GM18508 (cell line): ENCODE measurements at regions not wholly inside any gene's neighbourhood (a gene's known extent, or its start where the extent isn't known, plus 50 kb on each side); places are given as distances from the start of the nearest gene placed in this dataset.
A peak's percentile ranks its signal among the peaks of the same experiment; 100 is the strongest.

Experiments used
- ATAC-seq: cut with Tn5 transposase; IDR thresholded peaks from one replicate; pipeline ENCODE4 v1.9.1; 2021; ENCODE audit warnings: moderate number of reproducible peaks; ENCODE audit not compliant: insufficient read depth, unreplicated experiment

DNA sequence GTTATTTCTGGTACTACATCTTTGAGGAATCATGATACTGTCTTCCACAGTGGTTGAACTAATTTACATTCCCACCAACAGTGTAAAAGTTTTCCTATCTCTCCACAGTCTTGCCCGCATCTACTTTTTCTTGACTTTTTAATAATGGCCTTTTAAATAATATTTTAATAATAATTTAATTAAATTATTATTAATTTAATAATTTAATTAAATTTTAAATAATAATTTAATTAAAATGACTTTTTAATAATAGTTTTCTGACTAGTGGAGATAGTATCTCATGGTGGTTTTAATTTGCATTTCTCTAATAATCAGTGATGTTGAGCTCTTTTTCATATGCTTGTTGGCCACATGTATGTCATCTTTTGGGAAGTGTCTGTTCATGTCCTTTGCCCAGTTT, 1395.0 kb upstream of the ADGRL3 start:
- ATAC-seq: no peak

DNA sequence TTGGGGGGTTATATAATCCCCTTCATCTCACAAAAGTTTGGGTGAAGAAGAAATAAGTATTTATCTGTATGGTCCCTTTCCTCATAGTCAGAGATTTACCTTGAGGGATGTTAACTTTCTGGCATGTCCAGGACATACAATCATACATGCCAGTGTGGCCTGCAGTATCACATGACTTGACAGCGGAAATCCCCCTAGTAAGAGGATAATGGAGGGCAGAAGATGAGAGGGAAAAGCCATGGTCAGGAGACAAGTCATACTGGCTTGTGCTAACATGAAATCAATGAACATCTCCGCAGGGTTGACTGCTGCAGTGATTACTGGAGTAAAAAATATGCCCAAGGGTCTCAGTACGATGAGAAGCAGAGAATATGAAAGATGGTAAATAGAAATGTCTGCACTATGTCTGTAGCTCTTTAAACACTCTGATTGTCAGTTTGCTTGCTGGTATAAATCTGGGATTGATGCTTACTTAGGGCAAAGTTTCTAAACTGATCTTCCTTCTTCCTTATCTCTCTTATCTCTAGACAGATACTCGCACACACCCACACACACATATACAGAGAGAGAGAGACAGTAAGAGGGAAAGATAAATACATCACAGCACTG, 1385.6 kb upstream of the ADGRL3 start:
- no peak for ATAC-seq

DNA sequence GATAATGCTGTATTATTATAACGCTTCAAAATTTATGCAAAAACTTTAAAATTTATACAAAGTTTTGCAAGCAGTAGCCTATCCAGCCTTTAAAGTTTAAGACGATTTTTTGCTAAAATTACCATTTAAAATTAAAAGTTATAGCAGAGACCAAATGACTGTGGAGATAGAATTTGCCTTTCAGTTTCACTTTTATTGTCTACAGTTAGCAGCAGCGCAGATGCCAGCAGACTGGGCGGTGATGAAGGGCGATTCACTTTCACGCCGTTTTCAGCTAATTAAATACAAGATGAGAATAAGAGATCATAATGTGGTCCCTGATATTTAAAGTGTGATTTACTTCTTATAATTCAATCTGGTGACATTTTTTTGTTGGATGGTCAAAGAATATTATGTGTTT, 1381.5 kb upstream of the ADGRL3 start:
- peak; percentile 84 for ATAC-seq

DNA sequence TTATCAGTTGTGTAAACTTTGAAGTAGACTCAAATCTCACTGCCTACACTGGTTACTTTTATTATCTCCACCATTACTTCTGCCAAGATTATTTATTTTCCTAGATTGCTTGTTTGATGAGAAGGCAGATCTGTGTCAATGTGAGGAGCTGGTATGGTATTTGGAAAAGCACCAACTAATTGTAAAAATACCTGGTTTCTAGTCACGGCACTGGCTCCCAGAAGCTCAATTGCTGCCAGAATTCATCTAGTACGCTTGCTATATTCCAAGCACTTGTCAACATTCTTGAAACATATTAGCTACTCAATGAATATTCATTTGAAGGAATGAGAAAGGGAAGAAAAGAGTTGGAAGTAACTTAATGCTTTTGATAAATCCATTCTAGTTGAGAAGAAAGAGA, 1376.8 kb upstream of the ADGRL3 start:
- ATAC-seq: no peak

DNA sequence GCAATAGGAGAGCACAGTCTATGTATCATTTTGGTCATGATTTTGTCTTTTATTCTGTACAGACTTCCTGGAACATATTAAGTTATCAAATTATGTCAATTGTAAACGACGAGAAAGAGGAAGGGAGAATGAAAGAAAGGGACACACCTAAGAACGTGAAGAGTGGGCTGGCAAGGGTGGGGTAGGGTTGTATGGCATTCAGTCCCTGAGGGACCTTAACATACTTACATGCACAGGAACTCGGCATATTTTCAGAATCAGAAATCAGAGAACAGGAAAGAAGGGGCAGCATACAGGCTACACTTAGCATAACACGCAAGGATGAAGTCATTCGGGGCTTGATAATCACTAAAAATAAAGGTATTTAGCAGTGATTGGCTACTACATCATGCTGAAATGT, 1375.0 kb upstream of the ADGRL3 start:
- no peak for ATAC-seq

DNA sequence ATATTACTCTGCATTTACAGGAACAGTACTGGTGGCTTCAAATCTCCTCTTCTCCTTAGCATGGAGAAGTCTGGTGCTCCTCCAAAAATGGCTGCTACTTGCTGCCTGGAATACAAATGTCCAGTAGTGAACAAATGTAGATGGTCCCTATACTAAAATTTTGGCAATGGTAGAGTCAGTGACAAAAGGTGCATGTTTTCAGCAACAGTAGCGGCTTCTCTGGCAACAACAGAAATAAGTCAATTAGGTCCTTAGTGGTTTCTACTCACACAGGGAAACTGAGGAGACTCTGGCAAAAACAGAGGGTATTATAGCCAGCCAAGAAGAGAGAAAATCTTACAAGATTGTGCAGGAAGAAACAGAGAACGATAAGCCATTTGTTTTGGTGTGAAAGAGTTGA, 1368.4 kb upstream of the ADGRL3 start:
- no peak for ATAC-seq

DNA sequence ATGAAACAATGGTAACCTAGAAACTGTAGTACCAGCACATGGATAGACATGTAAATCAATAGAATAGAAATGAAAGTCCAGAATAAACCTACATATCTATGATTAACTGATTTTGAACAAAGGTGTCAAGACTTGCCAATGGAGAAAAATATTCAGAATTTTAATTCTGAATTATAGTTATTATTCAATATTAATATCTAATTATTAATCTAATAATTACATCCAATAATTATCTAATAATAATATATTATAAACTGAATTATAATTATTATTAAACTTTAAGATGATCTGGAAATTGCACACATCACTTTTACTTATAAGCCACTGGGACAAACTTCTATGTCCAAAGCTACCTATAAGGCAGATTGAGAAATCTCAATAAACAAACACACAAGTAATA, 1365.2 kb upstream of the ADGRL3 start:
- no peak for ATAC-seq

DNA sequence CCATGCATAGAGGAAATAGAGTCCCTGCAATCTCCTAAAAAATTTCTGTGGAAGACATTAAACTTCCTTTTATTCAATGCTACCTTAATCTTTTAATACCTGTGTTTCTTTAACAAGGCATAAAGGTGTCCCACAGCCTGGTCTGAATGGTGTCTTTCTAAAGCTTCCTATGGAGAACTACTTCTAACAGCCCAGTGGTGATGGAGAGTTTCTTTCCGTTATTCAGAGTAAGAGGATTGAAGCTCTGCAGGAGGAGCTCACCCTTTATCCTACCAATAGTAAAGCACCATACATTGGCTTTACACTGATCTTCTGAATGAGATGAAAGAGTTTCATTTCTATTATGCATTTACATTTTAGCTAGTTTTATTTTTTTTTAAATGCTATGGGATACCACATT, 1362.4 kb upstream of the ADGRL3 start:
- no peak for ATAC-seq

DNA sequence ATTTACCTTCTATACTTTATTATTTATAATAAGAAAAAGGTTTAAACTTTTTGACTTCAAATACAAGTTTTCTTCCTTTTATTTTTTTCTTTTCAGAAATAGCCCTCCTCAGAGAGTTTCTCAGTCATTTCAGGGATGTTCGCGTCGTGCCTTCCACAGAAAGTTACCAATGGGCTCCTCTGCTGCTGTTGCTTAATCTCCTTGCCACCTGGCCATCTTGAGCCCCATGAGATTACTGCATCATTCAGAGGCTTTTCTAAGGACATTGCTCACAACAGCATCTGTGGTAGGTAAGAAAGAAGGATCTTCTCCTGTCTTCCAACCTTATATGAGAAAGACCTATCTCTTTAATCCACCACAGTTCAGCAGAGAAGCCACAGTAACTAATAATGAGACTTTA, 1361.9 kb upstream of the ADGRL3 start:
- no peak for ATAC-seq

DNA sequence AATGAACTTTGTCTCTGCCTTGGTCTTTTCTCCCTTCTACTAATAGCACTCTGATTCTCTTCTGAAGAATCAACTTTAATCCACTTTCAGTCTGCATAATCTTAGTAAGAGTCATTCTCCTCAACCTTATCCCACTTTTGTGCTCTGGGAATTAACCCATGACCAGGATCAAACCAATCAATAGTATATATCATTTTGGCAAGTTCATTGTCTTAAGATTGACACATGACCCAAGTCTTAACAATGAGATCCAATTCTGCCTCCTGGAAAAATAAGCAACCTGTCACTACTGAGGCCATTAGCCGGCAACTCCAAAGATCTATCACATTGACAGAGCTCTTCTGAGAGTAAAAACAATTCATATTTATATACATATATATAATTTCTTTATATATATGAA, 1358.4 kb upstream of the ADGRL3 start:
- ATAC-seq: no peak

DNA sequence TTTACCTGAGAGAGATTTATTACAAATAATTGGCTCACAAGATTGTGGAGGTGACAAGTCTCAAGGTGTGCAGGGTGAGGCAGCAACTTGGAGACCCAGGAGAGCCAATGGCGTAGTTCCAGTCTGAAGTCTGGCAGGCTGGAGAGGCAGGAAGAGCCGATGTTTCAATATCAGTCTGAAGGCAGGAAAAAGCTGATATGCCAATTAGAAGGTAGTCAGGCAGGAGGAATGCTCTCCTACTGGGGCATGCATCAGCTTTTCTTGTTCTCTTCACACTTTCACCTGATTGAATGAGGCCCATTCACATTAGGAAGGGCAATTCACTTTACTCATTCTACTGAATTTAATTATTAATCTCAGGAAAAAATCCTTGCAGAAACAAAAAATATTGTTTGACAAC, 1351.7 kb upstream of the ADGRL3 start:
- ATAC-seq: no peak

DNA sequence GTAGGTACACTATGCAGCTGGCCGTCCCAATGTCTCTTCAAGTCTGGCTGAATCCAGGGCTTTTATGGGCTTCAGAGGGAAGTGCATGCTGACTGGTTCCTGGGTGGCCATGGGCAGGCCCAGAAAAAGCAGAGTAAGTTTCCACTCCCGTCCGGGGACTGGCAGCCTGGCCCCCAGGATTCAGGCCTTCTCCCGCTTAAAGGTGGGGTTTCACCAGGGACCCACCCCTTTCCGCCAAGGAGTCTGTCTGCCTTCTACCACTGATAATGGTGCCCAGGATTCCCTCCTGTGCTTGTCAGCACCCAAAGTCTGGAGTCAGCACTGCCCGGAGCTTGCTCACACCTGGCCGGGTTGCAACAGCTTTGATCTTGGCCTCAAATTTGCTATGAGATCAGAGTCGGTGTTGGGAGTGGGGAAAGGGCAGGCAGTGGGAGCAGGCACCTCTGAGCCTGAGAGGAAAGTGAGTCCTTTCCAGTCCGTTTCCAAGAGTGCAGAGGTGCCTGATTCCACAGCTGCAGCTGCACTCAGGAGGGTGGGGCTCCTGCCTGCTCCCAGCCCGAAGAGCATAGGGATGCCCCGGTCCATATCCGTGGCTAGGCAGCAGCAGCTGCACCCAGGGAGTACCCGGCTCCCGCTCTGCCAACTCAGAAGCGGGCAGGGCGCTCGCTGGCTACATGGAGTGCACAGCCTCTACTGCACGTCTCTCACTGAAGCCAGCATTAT, 1344.3 kb upstream of the ADGRL3 start:
- no peak for ATAC-seq

DNA sequence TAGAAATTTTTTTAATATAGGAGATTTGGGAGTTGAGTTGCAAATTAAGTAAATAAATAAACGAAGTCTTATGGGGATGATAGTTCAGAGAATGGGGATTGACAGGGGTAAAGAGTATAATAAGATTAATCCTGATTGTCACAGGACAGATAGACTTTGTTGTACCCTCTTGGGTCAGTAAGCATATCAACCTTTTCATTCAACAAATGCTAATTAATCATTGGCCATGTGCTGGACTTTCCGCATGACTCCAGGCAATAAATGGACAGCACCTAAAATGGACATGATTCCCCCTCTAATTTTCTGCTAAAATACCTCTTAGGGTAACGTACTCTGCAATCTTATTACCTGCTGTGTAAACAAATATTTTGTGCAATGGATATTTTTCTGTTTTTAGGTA, 1331.1 kb upstream of the ADGRL3 start:
- no peak for ATAC-seq

DNA sequence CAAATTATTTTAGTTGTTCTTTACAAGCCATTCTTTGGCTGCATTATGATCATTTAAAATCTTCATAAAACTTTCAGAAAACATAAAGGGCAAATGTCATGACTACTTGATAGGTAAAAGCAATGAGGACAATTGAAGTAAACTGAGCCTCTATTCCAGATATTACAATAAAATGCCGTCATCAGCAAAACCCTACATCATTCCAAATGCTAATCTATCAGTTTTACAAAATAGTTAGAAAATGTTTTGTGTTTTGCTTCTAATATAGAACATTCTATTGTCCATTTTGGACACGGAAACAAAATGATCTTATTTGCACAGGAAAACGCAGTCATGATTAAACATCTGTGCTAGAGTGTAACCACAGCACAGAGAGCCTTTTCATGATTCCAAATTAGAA, 1330.6 kb upstream of the ADGRL3 start:
- ATAC-seq: no peak

DNA sequence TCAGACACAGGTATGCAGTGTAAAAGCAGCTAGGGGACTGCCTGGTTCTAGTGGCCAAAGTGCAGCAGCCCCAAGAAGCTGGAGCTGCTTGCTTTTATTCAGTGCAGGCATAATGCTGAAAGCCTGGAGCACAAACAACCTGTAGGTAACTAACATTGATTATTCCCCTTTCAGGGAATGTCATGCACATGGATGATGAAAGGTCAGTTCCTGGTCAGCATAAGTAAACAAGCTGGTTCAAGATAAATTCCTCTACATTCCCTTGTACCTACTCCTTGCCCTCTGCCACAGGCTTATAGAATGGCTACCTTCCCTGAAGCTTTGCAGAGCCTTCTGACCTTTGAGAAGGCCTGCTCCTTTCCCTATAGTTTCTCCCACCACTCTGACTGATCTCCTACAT, 1318.5 kb upstream of the ADGRL3 start:
- no peak for ATAC-seq

DNA sequence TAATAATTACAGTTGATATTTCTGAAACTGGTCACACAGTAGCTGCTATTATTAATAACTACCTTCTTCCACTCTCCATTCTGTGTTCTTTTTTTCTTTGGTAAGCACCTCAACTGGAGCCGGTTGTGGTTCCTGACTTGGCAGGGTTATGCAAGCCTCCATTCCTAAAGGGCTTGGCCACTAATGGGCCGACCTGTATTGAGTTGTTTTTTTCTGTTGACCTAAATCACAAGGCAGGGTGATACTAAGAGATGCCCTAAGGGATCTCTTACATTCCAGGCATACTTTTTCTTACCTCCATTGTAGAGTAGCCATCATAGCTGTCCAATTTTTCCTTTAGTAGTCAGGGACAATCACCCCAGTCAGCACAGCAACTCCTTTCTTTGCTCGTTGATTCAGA, 1295.8 kb upstream of the ADGRL3 start:
- ATAC-seq: no peak

DNA sequence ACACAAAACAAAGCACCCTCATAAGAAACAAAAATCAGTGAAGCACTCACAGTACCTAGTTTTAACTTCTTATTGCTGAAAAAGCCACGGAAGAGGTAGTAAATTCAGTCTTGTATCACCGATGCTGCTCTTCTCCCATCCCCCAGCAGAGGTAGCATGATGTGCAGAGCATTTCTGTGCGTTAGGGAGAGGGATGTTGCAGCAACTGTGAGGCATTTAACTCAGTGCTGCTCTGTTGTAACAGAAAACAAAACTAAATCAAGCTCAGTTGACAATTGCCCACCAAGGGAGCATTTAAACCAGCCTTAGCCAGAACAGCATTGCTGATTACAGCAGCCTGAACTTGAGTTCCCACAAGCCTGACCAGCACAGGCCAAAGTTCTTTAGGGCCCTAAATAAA, 1279.7 kb upstream of the ADGRL3 start:
- ATAC-seq: no peak

DNA sequence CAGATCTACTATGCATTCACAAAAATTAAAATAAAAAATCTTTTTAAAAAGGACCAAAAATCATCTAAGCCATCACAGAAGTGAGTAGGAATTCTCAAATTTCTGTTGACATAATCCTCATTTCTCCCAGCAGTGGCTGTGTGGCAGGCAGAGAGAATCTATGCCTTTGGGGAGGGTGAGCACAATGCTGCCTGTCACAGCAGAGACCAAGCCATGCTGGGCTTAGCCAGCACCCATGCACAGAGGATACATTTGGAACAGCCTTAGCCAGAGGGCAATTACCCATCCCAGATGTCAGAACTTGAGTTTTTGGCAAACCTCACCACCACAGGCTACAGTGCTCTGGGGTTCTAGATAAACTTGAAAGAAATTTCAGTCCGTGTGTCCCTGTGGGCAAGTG, 1274.8 kb upstream of the ADGRL3 start:
- ATAC-seq: no peak

DNA sequence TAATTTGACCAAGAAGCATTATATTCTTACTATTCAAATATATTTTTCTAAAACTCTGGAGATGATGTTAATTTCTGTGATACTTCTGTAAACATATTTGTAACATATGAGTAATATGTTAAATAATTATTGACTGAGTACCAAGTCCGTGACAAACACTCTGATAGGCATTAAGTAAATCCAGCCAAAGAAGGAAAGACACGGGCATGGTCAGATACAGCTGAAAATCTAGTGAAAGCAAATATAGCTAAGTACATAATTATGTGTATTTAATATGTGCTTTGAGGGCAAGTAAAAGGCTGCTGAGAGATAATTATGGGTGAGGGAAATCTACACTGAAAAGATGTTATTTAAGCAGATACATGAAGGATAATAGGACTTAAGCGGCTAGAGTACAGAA, 1263.6 kb upstream of the ADGRL3 start:
- no peak for ATAC-seq

DNA sequence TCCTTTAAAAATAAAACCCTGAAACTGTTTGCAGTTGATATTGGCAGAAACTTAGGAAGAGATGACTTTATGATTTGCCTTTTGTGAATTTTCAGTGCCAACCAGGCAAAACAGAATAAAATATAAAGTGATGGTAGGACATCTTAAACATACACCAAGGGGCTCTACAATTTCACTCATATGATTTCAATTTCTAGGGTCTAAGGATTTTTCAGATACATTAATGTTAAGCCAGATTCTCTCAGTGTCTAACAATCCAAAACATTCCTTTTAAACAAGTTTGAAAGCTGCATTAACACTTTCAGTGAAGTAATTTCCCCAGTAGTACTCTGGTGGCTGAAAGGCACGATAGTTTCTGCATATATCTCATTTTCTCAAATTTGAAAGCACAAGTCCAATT, 1262.0 kb upstream of the ADGRL3 start:
- ATAC-seq: no peak

DNA sequence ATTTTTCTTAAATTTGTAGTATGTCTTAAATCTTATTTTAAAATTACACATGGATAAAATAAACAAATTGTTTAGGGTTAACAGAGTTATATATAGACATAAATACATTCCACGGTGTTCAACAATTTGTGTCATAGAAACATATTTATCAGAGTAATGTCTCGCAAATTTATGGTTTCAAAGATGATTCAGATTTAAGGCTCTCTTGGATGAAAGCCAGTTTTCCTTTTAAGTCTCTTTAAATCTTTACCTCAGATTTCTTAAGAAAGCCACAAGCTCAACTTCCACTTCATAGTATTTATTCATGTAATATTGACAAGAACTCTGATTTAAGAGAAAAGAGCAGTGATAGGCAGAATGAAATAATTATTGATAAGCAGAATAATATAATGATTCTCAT, 1254.8 kb upstream of the ADGRL3 start:
- ATAC-seq: no peak

DNA sequence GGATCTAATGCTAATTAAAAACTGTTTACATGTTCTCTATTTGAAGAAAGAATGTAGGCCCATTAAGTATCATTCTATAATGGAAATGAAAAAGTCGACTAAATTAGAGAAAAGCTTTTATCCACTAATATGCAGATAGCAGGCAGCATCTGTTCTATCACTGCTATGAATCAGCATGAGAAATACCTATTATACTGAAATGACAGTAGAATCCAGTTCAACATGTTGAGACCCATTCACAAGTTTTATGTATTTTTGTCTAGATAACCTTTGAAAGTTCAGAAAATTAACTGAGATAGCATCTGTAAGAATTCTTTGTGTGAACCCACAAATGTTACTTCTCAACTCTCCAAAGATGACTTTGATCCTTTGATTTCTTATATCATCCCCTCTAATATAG, 1254.4 kb upstream of the ADGRL3 start:
- no peak for ATAC-seq
